HUES48 (cell line): ENCODE measurements at regions not wholly inside any gene's neighbourhood (a gene's known extent, or its start where the extent isn't known, plus 50 kb on each side); places are given as distances from the start of the nearest gene placed in this dataset.

Experiments used
- H3K27ac ChIP-seq: one replicate; pipeline ENCODE4 v1.7.0; 2013; ENCODE audit warnings: low read depth, low read length, inconsistent platforms
- H3K27me3 ChIP-seq: 2 replicates; pipeline ENCODE4 v1.6.1; 2013; ENCODE audit warnings: mild to moderate bottlenecking, low read length; ENCODE audit not compliant: control insufficient read depth, insufficient read depth
- H3K36me3 ChIP-seq: 2 replicates; pipeline ENCODE4 v1.6.1; 2013; ENCODE audit warnings: low read length; ENCODE audit not compliant: control insufficient read depth, insufficient read depth
- H3K4me1 ChIP-seq: 2 replicates; pipeline ENCODE4 v1.6.1; 2013; ENCODE audit warnings: mild to moderate bottlenecking, low read length; ENCODE audit not compliant: control insufficient read depth, insufficient read depth
- H3K4me3 ChIP-seq: 2 replicates; pipeline ENCODE4 v1.5.1; 2013; ENCODE audit warnings: mild to moderate bottlenecking, low read depth, low read length
- H3K9ac ChIP-seq: 2 replicates; pipeline ENCODE4 v1.6.1; 2013; ENCODE audit warnings: mild to moderate bottlenecking, low read depth, low read length, moderate library complexity
- H3K9me3 ChIP-seq: 2 replicates; pipeline ENCODE4 v1.6.1; 2013; ENCODE audit warnings: low read length; ENCODE audit not compliant: control insufficient read depth, insufficient read depth

DNA sequence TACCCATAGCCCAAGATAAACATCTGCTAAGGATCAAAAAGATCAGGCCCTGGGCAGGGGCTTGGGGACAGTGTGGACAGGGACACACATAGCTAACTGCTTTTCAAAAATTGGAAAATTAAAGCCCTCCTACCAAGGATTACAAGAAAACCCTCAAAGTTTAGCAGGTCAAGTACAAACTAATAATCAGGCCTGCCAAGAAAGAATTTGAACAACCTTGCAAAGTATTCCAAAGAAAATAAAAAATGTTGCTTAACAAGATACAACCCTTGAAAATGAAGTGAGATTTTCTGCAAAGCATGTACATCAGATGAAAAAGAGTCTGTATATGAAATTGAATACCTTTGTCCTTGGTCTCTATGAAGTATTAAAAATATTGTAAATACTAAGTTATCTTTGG, 67.3 kb downstream of the KLF12 start:
- Histone ChIP-seq H3K4me1 (no peaks in the 10 kb centered on the region), H3K27ac (no peak overlapping the region), H3K9me3 (no peaks in the 10 kb centered on the region), H3K36me3 (no peaks in the 10 kb centered on the region), H3K4me3 (no peak overlapping the region), H3K9ac (no peak overlapping the region), H3K27me3 (no peaks in the 10 kb centered on the region)

DNA sequence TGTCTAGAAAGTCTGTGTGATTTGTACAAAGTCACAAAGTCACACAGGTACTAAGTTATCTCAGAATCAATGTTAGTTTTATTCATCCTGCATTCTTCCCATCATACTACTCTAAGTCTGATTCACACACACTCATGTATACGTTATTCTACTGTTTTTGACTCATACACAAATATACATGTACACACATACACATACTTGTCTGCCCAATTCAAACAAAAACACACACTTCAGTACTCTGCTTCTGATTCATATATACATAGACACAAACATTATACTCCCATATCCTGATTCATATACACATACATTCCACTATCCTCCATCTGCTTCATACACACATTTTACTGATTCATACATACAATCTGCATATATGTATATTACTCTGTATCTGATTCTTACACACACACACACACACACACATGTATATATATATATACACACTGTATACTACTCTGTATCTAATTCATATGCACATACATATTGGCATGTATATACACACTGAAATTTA, 69.3 kb downstream of the KLF12 start:
- Histone ChIP-seq H3K4me1 (no peaks in the 10 kb centered on the region), H3K36me3 (no peaks in the 10 kb centered on the region), H3K9me3 (no peaks in the 10 kb centered on the region), H3K27ac (no peak overlapping the region), H3K27me3 (no peaks in the 10 kb centered on the region), H3K9ac (no peak overlapping the region), H3K4me3 (no peak overlapping the region)

- Histone ChIP-seq H3K9me3 (no peaks in the 10 kb centered on the region), H3K4me3 (no peak overlapping the region), H3K9ac (no peak overlapping the region), H3K27me3 (no peaks in the 10 kb centered on the region), H3K36me3 (no peaks in the 10 kb centered on the region), H3K27ac (no peak overlapping the region), H3K4me1 (no peaks in the 10 kb centered on the region)
Observed at GRCh38 chr13:74063533-74064100, 70.6 kb downstream of the KLF12 start.

GRCh38 chr13:74062933-74063332, 71.3 kb downstream of the KLF12 start:
- Histone ChIP-seq H3K4me3 (no peak overlapping the region), H3K9ac (no peak overlapping the region), H3K27ac (no peak overlapping the region)

GRCh38 chr13:74061926-74062595, 72.1 kb downstream of the KLF12 start:
- Histone ChIP-seq H3K4me1 (no peaks in the 10 kb centered on the region), H3K36me3 (no peaks in the 10 kb centered on the region), H3K9ac (no peak overlapping the region; the same call in 1 of the 2 replicates), H3K9me3 (no peaks in the 10 kb centered on the region), H3K27ac (no peak overlapping the region), H3K4me3 (no peak overlapping the region), H3K27me3 (no peaks in the 10 kb centered on the region)

More at GRCh38 chr13:74062933-74063332, 71.3 kb downstream of the KLF12 start:
- Histone ChIP-seq H3K4me1 (no peaks in the 10 kb centered on the region), H3K9me3 (no peaks in the 10 kb centered on the region), H3K36me3 (no peaks in the 10 kb centered on the region), H3K27me3 (no peaks in the 10 kb centered on the region)

GRCh38 chr13:74056801-74057542, 77.2 kb downstream of the KLF12 start:
- no peaks in the 10 kb centered on the region for H3K9me3 ChIP-seq
- no peak overlapping the region for H3K27ac ChIP-seq
- no peak overlapping the region for H3K9ac ChIP-seq
- no peaks in the 10 kb centered on the region for H3K27me3 ChIP-seq
- no peaks in the 10 kb centered on the region for H3K36me3 ChIP-seq
- no peak overlapping the region for H3K4me3 ChIP-seq
- H3K4me1 ChIP-seq = no peaks in the 10 kb centered on the region

GRCh38 chr13:74052402-74052928, 81.7 kb downstream of the KLF12 start:
- no peak overlapping the region for H3K27ac ChIP-seq
- H3K9me3 ChIP-seq = no peaks in the 10 kb centered on the region
- H3K4me1 ChIP-seq = no peaks in the 10 kb centered on the region
- H3K9ac ChIP-seq = no peak overlapping the region
- no peak overlapping the region for H3K4me3 ChIP-seq
- H3K36me3 ChIP-seq = no peaks in the 10 kb centered on the region
- no peaks in the 10 kb centered on the region for H3K27me3 ChIP-seq

- Histone ChIP-seq H3K27me3 (no peaks in the 10 kb centered on the region), H3K36me3 (no peaks in the 10 kb centered on the region), H3K4me1 (no peaks in the 10 kb centered on the region), H3K4me3 (no peak overlapping the region), H3K9ac (no peak overlapping the region), H3K9me3 (no peaks in the 10 kb centered on the region), H3K27ac (no peak overlapping the region)
Observed at GRCh38 chr13:74048756-74049155, 85.4 kb downstream of the KLF12 start.

DNA sequence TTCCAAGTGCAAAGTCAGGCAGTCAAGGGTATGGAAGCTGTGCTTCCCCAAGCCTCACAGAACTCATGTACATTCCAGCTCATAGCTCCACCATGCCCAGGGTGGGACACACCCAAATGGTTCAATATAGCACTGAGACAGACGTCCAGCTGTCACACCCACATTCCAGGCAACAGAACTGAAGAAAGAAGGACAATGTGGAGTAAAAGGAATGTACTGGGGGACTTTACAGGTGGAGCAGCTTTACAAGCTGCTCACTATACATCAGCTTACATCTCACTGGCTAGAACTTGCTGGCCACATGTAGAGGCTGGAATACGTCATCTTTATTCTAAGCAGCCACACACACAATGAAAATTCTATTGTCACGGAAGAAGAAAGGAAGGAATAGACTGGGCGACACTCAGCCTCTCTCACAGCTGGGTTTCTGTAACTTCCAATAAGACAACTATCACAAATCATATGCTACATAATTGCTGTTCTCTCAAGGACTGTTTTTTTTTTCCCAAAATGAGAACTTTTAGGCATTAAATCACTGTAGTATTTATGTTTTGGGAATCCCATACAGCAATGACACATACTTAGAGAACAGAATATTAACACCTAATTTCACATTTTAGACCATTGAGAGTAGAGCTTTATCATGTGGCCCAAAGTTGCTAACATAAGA, 86.1 kb downstream of the KLF12 start:
- Histone ChIP-seq H3K4me3 (no peak overlapping the region), H3K4me1 (no peaks in the 10 kb centered on the region), H3K9me3 (no peaks in the 10 kb centered on the region), H3K27ac (no peak overlapping the region), H3K27me3 (no peaks in the 10 kb centered on the region), H3K9ac (no peak overlapping the region), H3K36me3 (no peaks in the 10 kb centered on the region)

DNA sequence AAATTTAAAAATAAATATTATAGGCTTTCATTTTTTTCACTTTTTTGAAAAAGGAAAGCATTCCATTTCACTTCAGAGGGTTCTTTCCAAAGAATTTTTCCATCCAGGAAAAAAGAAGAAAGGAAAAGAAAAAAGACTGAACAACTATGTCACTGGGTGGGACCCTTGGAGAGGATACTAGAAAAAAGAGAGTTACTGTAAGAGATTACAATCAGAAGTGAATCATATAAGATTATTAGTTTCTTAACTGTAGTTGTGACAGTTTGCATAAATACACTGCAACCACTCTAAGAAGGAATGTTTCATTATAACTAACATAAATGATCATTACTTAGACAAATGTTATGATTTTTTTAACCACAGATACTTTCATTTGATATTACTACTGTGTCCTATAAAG, 87.8 kb downstream of the KLF12 start:
- Histone ChIP-seq H3K27me3 (no peaks in the 10 kb centered on the region), H3K36me3 (no peaks in the 10 kb centered on the region), H3K4me1 (no peaks in the 10 kb centered on the region), H3K4me3 (no peak overlapping the region), H3K9ac (no peak overlapping the region), H3K27ac (no peak overlapping the region), H3K9me3 (no peaks in the 10 kb centered on the region)
